ENCODE measurements at regions not wholly inside any gene's neighbourhood (a gene's known extent, or its start where the extent isn't known, plus 50 kb on each side); places are given as distances from the start of the nearest gene placed in this dataset.

DNA sequence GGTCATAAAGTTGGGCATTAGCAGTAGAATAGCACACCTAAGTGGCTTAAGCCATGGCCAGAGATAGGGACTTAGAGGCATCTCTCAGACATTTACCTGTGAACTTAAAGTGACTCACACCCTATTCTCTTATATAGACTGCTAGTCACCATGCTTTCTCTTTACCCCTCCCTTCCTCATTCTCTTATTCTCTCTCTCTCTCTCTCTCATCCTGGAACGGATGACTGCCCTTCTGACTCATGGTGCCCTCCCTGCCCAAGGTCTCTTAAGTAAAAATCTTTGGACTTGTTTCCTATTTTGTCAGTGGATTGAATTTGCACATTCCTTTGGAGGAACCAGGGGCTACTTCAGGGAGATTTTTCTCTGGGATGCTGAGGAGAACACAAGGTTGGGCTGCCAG, 58.8 kb downstream of the NPAP1 start:
- TF ChIP-seq, protein P1, sequence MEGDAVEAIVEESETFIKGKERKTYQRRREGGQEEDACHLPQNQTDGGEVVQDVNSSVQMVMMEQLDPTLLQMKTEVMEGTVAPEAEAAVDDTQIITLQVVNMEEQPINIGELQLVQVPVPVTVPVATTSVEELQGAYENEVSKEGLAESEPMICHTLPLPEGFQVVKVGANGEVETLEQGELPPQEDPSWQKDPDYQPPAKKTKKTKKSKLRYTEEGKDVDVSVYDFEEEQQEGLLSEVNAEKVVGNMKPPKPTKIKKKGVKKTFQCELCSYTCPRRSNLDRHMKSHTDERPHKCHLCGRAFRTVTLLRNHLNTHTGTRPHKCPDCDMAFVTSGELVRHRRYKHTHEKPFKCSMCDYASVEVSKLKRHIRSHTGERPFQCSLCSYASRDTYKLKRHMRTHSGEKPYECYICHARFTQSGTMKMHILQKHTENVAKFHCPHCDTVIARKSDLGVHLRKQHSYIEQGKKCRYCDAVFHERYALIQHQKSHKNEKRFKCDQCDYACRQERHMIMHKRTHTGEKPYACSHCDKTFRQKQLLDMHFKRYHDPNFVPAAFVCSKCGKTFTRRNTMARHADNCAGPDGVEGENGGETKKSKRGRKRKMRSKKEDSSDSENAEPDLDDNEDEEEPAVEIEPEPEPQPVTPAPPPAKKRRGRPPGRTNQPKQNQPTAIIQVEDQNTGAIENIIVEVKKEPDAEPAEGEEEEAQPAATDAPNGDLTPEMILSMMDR (conservative IDR thresholded peaks at IDR 0.05; ENCODE audit: low read length) = no peak
- TF ChIP-seq EZH2phosphoT487 (IDR thresholded peaks at IDR 0.05; ENCODE audit: borderline replicate concordance, low read depth, low read length) = no peak
